KMS-11 (cell line): ENCODE measurements at regions not wholly inside any gene's neighbourhood (a gene's known extent, or its start where the extent isn't known, plus 50 kb on each side); places are given as distances from the start of the nearest gene placed in this dataset.

ENCODE experiments used
- H2AFZ ChIP-seq: fragments of 200-600 bp; sonication (generic); 2 replicates; pipeline ENCODE4 v1.6.1; 2016; ENCODE audit warnings: antibody characterized with exemption, mixed run types, low read depth
- H3K27ac ChIP-seq: fragments of 200-600 bp; sonication (generic); 2 replicates; pipeline ENCODE4 v1.6.1; 2016; ENCODE audit warnings: mild to moderate bottlenecking, mixed run types
- H3K27me3 ChIP-seq: fragments of 200-600 bp; sonication (generic); 2 replicates; pipeline ENCODE4 v1.6.1; 2017; ENCODE audit warnings: mild to moderate bottlenecking, low read depth, mixed run types, moderate library complexity; ENCODE audit not compliant: insufficient read depth
- H3K36me3 ChIP-seq: fragments of 200-600 bp; sonication (generic); 2 replicates; pipeline ENCODE4 v1.6.1; 2017; ENCODE audit warnings: mild to moderate bottlenecking, mixed run types; ENCODE audit not compliant: insufficient read depth
- H3K4me1 ChIP-seq: fragments of 200-600 bp; sonication (generic); 2 replicates; pipeline ENCODE4 v1.6.1; 2016; ENCODE audit warnings: mild to moderate bottlenecking, low read depth, mixed run types; ENCODE audit not compliant: poor library complexity, severe bottlenecking
- H3K4me2 ChIP-seq: fragments of 200-600 bp; sonication (generic); 2 replicates; pipeline ENCODE4 v1.7.0; 2016; ENCODE audit warnings: mild to moderate bottlenecking, mixed run types
- H3K4me3 ChIP-seq: fragments of 200-600 bp; sonication (generic); IDR thresholded peaks from 2 replicates; pipeline ENCODE4 v1.6.1; 2017; ENCODE audit warnings: low read depth, low read length, mixed read lengths; ENCODE audit not compliant: insufficient read depth
- H3K79me2 ChIP-seq: fragments of 200-600 bp; sonication (generic); 2 replicates; pipeline ENCODE4 v1.6.1; 2016; ENCODE audit warnings: low read depth, mixed run types; ENCODE audit not compliant: insufficient read depth
- H3K9ac ChIP-seq: fragments of 200-600 bp; sonication (generic); 2 replicates; pipeline ENCODE4 v1.6.1; 2016; ENCODE audit warnings: mild to moderate bottlenecking, mixed run types
- H4K20me1 ChIP-seq: fragments of 200-600 bp; sonication (generic); 2 replicates; pipeline ENCODE4 v1.6.1; 2016; ENCODE audit warnings: mild to moderate bottlenecking, mixed run types; ENCODE audit not compliant: insufficient read depth
- TF ChIP-seq, protein P1 (sequence below): fragments of 200-600 bp; sonication (generic); conservative IDR thresholded peaks from 2 replicates; pipeline ENCODE4 v1.6.1; 2017; ENCODE audit warnings: low read depth, mild to moderate bottlenecking, antibody characterized with exemption, low read length, moderate library complexity, mixed read lengths

DNA sequence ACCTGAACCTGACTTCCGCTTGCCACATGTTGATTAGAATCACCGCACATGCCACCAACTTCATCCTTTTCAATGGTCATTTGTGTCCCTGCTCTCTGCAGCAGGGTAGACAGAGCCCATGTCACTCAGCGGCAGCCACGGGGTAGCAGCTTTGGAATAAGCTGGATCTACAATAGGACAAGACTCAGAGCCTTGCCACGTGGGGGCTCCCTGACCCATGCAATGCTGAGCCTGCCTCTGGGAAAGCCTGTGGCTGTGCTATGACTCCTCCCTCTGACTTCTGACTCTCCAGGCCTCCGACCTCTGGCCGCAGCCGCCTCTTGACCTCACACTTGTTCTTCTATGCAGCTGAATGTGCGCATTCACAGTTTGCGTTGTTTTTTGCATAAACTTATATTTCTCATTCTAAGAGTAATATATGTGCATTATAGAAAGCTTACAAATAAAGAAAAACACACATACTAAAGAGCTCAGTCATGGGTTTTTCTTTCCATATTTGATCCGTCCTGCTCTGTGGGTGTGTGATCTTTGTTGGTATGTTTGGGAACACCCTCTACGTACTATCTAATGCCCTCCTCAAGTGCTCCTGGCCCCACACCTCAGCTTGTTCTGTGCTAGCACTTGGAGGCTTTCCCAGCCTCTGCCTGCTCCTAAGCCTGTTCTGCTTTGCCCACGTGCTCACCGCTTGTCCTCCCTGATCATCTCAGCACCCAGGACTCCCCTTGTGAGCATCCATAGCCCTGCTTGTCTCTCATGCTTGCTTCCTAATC is 198.0 kb upstream of the MKI67 start:
- Histone ChIP-seq H3K36me3 (no peaks in the 10 kb centered on the region), H3K4me1 (no peaks in the 10 kb centered on the region), H3K27me3 (no peaks in the 10 kb centered on the region), H3K4me2 (no peak overlapping the region), H3K79me2 (no peaks in the 10 kb centered on the region), H2AFZ (no peak overlapping the region), H4K20me1 (no peaks in the 10 kb centered on the region), H3K4me3 (no peak overlapping the region), H3K27ac (no peak overlapping the region), H3K9ac (no peak overlapping the region)
- TF ChIP-seq, protein P1, sequence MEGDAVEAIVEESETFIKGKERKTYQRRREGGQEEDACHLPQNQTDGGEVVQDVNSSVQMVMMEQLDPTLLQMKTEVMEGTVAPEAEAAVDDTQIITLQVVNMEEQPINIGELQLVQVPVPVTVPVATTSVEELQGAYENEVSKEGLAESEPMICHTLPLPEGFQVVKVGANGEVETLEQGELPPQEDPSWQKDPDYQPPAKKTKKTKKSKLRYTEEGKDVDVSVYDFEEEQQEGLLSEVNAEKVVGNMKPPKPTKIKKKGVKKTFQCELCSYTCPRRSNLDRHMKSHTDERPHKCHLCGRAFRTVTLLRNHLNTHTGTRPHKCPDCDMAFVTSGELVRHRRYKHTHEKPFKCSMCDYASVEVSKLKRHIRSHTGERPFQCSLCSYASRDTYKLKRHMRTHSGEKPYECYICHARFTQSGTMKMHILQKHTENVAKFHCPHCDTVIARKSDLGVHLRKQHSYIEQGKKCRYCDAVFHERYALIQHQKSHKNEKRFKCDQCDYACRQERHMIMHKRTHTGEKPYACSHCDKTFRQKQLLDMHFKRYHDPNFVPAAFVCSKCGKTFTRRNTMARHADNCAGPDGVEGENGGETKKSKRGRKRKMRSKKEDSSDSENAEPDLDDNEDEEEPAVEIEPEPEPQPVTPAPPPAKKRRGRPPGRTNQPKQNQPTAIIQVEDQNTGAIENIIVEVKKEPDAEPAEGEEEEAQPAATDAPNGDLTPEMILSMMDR = no peak

DNA sequence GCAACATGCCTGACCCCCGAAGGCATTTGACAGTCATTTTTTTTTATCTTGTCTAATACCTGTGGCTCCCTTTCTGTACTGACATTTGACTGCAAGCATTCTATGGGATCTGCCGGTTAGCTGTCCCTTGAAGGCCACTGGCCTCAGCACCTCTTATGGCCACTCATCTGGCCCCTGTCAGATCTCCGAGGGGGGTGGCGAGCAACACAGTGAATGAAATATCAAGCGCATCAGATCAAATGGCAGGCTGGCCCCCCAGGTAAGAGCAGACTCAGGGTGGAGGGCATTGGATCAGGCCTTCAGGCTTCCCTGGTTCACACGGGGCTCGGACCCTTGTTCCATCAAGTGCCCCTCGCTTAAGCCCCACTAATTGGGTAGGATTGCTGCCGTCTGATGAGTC is 199.6 kb upstream of the MKI67 start:
- no peaks in the 10 kb centered on the region for H3K79me2 ChIP-seq
- no peaks in the 10 kb centered on the region for H3K4me1 ChIP-seq
- TF ChIP-seq, protein P1 = no peak
- no peak overlapping the region for H3K27ac ChIP-seq
- no peaks in the 10 kb centered on the region for H3K27me3 ChIP-seq
- no peak overlapping the region for H3K4me2 ChIP-seq
- no peaks in the 10 kb centered on the region for H3K36me3 ChIP-seq
- H3K4me3 ChIP-seq = no peak overlapping the region
- no peaks in the 10 kb centered on the region for H4K20me1 ChIP-seq
- no peak overlapping the region for H3K9ac ChIP-seq
- H2AFZ ChIP-seq = no peak overlapping the region

DNA sequence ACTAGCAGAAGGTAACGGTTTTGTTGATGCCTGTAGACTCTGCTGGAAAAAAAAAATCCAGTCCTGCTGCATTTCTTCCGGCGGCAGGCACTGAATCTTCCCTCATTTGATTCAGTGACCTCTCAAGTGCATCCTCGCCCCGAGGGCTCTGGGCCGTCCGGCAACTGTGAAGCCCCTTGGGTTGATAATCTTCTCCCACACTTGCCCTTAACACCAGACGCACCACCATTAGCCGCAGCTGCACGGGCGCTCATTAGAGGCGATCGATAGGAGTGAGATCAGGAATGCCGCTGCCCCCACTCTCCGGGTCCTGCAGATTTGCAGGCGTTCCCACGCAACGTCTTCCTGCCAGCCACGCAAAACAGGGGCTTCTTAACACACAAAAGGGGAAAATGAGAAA is 200.0 kb upstream of the MKI67 start:
- TF ChIP-seq, protein P1 = no peak
- no peak overlapping the region for H3K4me3 ChIP-seq
- H3K4me1 ChIP-seq = no peaks in the 10 kb centered on the region
- no peak overlapping the region for H3K4me2 ChIP-seq
- no peaks in the 10 kb centered on the region for H3K79me2 ChIP-seq
- no peak overlapping the region for H2AFZ ChIP-seq
- H3K36me3 ChIP-seq = no peaks in the 10 kb centered on the region
- no peak overlapping the region for H3K9ac ChIP-seq
- H4K20me1 ChIP-seq = no peaks in the 10 kb centered on the region
- H3K27me3 ChIP-seq = no peaks in the 10 kb centered on the region
- H3K27ac ChIP-seq = no peak overlapping the region

DNA sequence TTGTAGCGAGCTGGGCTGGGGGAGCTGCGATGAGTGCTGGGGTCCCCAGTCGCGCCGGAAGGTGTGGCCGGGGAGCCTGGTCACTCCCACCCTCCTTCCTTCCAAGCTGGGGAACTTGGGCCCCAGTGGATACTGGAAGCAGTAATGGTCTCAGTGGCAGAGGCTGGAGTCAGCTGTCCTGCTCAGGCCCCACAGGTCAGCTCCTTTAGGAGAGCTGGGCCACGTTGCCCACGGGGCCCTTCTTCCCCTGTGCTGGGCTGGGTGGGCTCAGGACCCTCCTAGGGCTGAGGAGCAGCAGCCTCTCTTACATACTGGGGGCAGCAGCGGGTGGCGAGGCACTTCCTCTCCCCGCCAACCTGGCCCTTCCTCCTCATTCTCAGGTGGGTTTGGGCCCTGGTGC is 200.6 kb upstream of the MKI67 start:
- Histone ChIP-seq H3K36me3 (no peaks in the 10 kb centered on the region), H3K4me2 (no peak overlapping the region), H3K79me2 (no peaks in the 10 kb centered on the region), H4K20me1 (no peaks in the 10 kb centered on the region), H2AFZ (no peak overlapping the region), H3K27ac (no peak overlapping the region), H3K4me3 (no peak overlapping the region), H3K27me3 (no peaks in the 10 kb centered on the region), H3K9ac (no peak overlapping the region), H3K4me1 (no peaks in the 10 kb centered on the region)
- TF ChIP-seq, protein P1 = no peak
